Thyroid gland (tissue), 4 donors: ENCODE measurements at regions not wholly inside any gene's neighbourhood (a gene's known extent, or its start where the extent isn't known, plus 50 kb on each side); places are given as distances from the start of the nearest gene placed in this dataset.

ENCODE experiments used
- POLR2A ChIP-seq, 2 donors: fragments of 450-650 bp; IDR thresholded peaks; one replicate each; pipeline ENCODE4 v1.6.1; 2017; ENCODE audit warnings: antibody characterized with exemption in 2 of 2, mild to moderate bottlenecking in 2 of 2, moderate library complexity in 1 of 2
- TF ChIP-seq, protein P1 (sequence below), 6 experiments: fragments of 200-600 bp in 3 of 6; fragments of 450-650 bp in 3 of 6; sonication (generic) in 3 of 6; IDR thresholded peaks; one replicate each; pipeline ENCODE4 v1.5.1; 2016 to 2019; ENCODE audit warnings: antibody characterized with exemption in 6 of 6, mild to moderate bottlenecking in 2 of 6, inconsistent platforms in 1 of 6, moderate library complexity in 1 of 6

DNA sequence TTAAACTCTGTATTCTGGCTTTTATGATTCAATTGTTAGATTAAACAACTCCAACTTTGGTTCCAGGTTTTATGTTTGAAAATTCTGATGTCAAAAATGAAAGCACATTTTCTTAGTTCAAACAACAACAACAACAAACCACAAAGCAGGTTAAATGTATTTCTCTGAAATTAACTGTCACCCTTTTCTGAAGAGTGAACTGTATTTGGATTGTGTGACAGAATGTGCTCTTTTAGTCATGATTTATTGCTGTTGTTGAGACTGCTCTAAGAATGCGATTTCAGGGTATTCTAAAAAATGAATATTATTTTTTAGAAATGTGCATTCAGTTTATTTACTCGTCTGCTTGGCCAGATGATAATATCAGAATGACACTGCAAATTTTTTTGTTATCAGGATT lies 144.1 kb downstream of the GNAI1 start:
- TF ChIP-seq, protein P1, sequence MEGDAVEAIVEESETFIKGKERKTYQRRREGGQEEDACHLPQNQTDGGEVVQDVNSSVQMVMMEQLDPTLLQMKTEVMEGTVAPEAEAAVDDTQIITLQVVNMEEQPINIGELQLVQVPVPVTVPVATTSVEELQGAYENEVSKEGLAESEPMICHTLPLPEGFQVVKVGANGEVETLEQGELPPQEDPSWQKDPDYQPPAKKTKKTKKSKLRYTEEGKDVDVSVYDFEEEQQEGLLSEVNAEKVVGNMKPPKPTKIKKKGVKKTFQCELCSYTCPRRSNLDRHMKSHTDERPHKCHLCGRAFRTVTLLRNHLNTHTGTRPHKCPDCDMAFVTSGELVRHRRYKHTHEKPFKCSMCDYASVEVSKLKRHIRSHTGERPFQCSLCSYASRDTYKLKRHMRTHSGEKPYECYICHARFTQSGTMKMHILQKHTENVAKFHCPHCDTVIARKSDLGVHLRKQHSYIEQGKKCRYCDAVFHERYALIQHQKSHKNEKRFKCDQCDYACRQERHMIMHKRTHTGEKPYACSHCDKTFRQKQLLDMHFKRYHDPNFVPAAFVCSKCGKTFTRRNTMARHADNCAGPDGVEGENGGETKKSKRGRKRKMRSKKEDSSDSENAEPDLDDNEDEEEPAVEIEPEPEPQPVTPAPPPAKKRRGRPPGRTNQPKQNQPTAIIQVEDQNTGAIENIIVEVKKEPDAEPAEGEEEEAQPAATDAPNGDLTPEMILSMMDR (IDR thresholded peaks at IDR 0.05) = no peak
- TF ChIP-seq POLR2A (IDR thresholded peaks at IDR 0.05) = no peak
